IPS-15b (cell line): ENCODE measurements at regions not wholly inside any gene's neighbourhood (a gene's known extent, or its start where the extent isn't known, plus 50 kb on each side); places are given as distances from the start of the nearest gene placed in this dataset.

Experiments used
- H3K27me3 ChIP-seq: one replicate; pipeline ENCODE4 v1.6.1; 2013; ENCODE audit warnings: low read length; ENCODE audit not compliant: control insufficient read depth, insufficient read depth
- H3K36me3 ChIP-seq: one replicate; pipeline ENCODE4 v1.6.1; 2013; ENCODE audit warnings: low read length; ENCODE audit not compliant: control insufficient read depth, insufficient read depth
- H3K4me1 ChIP-seq: one replicate; pipeline ENCODE4 v1.6.1; 2013; ENCODE audit warnings: mild to moderate bottlenecking, low read length; ENCODE audit not compliant: control insufficient read depth, insufficient read depth
- H3K4me3 ChIP-seq: one replicate; pipeline ENCODE4 v1.5.1; 2013; ENCODE audit warnings: low read depth, low read length
- H3K9ac ChIP-seq: one replicate; pipeline ENCODE4 v1.6.1; 2013; ENCODE audit warnings: low read depth, mild to moderate bottlenecking, low read length
- H3K9me3 ChIP-seq: one replicate; pipeline ENCODE4 v1.6.1; 2013; ENCODE audit warnings: mild to moderate bottlenecking, low read length; ENCODE audit not compliant: control insufficient read depth, insufficient read depth

DNA sequence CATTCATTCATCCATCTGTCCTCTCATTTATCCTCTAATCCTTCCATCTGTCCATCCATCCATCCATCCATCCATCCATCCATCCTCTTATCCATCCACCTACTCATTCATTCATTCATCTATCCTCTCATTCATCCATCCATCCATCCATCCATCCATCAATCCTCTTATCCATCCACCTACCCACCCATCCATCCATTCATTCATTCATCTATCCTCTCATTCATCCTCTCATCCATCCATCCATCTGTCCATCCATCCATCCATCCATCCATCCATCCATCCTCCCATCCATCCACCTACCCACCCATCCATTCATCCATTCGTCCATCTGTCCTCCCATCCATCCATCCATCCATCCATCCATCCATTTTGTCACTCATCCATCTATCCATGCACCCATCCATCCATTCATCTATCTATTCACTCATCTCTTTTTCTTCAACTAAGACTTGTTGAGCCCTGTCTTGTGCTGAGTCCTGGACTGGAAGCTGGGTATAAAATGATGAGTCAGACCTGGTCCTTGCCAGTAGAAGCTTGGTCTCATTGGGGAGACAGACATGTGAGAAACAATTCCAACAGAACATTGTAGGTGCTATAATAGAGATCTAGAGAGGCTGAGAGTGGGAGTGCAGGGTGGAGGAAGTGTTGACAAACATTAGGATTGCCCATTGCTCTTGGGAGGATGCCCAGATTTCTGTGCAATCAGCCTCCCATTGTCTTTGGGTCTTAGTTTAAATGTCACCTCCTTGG lies 55.0 kb upstream of the IER5L start:
- no peaks in the 10 kb centered on the region for H3K9me3 ChIP-seq
- no peak overlapping the region for H3K4me3 ChIP-seq
- no peak overlapping the region for H3K9ac ChIP-seq
- H3K27me3 ChIP-seq: no peaks in the 10 kb centered on the region
- H3K4me1 ChIP-seq: peaks cover 8% of the 10 kb centered on the region
- H3K36me3 ChIP-seq: no peaks in the 10 kb centered on the region

DNA sequence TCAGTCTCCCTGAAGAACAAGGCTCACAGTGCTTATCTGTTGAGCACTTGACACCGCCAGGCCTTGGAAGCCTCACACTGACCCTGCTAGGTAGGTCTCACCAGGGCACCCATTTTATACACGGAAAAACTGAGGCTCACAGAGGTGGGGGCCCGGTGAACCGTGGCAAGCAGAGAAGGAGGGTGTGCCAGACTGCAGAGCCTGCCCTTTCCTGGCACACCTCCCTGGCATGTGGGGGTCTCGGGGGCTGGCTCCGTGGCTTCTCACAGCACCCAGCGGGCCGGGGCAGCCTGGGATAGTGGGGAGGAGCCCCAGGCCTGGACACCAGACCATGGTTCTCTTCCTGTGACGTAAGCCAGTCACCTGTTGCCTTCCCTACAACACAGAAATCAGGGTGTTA lies 53.7 kb upstream of the IER5L start:
- Histone ChIP-seq H3K4me1 (no peaks in the 10 kb centered on the region), H3K27me3 (no peaks in the 10 kb centered on the region), H3K9ac (no peak overlapping the region), H3K4me3 (no peak overlapping the region), H3K9me3 (no peaks in the 10 kb centered on the region), H3K36me3 (no peaks in the 10 kb centered on the region)

DNA sequence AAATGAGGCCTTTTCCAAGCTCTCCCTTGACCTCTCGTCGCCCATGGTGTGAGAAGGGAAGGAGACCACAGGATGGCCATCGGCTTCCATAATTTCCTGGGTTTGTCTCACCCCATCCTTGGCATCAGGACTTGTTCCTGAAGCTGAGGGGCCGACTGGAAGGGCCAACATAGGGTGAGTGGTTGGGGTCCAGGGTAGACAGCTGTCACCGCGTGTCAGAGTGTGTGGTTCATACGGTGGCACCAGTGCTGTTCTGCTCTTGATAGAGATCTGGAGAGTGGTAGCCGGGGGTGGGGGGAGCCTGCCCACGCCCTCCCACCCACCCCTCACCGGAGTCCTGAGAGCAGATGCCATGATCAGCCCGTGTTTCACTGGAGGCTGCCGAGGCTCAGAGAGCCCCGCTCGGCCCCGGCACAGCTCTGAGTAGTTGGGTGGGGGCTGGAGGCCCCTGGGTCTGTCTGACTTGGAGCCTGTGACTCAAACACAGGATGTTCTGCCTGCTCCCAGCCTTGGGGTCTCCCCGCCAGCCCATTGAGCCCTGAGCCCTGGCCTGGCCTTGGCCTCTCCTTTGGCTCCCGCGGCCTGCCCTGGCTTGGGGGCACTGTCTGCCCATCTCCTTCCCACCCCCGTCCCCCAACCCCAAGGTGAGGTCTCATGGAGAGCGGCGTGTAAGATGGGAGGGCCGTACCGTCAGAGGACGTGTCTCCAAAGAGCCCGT lies 53.1 kb upstream of the IER5L start:
- H3K9ac ChIP-seq: no peak overlapping the region
- H3K4me3 ChIP-seq: no peak overlapping the region
- H3K9me3 ChIP-seq: no peaks in the 10 kb centered on the region
- H3K4me1 ChIP-seq: peaks cover under 1% of the 10 kb centered on the region
- no peaks in the 10 kb centered on the region for H3K36me3 ChIP-seq
- no peaks in the 10 kb centered on the region for H3K27me3 ChIP-seq

DNA sequence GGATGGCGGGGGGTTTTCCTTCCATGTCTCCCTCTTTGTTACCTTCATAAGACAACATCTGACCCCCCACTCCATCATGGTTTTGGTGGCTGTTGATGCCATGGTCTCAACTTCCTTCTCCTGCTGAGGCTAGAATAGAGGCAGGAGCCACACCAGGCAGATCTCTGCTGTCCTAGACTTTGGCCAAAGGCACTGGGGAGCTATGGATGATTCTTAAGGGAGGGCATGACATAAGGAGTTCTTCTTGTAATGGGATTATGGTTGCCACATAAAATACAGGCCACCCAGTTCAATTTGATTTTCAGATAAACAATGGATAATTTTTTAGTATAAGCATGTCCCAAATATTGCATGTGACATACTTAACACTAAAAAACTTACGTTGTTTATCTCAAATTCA lies 52.2 kb upstream of the IER5L start:
- Histone ChIP-seq H3K4me1 (peaks cover 3% of the 10 kb centered on the region), H3K9me3 (no peaks in the 10 kb centered on the region), H3K36me3 (no peaks in the 10 kb centered on the region), H3K4me3 (no peak overlapping the region), H3K27me3 (no peaks in the 10 kb centered on the region), H3K9ac (no peak overlapping the region)
